GM19351 (cell line): ENCODE measurements at regions not wholly inside any gene's neighbourhood (a gene's known extent, or its start where the extent isn't known, plus 50 kb on each side); places are given as distances from the start of the nearest gene placed in this dataset.
"Not testable (repeated sequence)": the region's sequence is repeated elsewhere in the genome, so short reads cannot be mapped to it uniquely, and the experiment has no call there.

ENCODE experiments used
- ATAC-seq: cut with Tn5 transposase; IDR thresholded peaks from one replicate; pipeline ENCODE4 v1.9.1; 2021; ENCODE audit warnings: mild to moderate bottlenecking, moderate library complexity; ENCODE audit not compliant: unreplicated experiment

GRCh38 chr2:105506860-105507259 lies 108.0 kb upstream of the FHL2 start:
- not testable (repeated sequence) for ATAC-seq

- no peak for ATAC-seq
Measured at GRCh38 chr2:105504459-105504858, 105.6 kb upstream of the FHL2 start.

GRCh38 chr2:105502625-105503334 lies 103.9 kb upstream of the FHL2 start:
- no peak for ATAC-seq

- ATAC-seq, result no peak
Measured at GRCh38 chr2:105498281-105498846, 99.5 kb upstream of the FHL2 start.

DNA sequence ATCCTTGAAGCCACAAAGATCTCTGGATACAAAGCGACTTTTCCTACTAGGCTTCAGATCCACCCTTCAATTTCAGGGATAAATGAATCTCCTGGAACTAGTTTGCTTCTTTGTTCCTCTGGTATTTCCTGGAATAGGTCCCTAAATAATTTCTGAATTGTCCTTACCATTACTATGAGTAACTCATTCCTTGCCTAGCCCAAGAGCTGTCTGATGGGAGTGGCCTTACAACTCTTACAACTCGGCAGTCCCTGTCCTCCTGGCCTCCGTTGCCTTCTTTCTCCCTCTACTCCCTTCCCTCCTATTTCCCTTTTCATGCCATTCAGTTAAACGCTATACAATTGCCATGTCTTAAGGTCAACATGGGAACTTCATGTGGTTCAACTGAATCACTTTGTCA lies 98.2 kb upstream of the FHL2 start:
- ATAC-seq, result no peak

- ATAC-seq, result no peak
Measured at GRCh38 chr2:105496271-105496670, 97.4 kb upstream of the FHL2 start.

- no peak for ATAC-seq
Measured at GRCh38 chr2:105494683-105495425, 96.0 kb upstream of the FHL2 start.

DNA sequence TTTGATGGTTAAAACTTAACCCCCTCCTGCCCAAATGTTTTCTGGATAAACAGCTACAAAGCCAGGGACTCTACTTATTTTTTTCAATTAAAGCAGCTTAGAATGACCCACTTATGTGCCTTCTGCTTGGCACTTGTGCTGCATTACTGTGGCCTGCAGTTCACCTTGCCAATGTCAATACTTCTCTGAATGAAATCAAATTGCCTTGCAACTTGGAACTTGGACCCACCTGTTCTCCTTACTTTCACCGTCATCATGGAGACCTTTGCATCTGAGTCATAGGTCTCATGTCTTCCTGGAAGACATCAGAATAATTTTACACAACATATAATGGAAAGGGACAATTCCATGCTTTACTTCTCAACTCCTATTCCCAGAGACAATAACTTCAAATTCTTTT lies 92.1 kb upstream of the FHL2 start:
- no peak for ATAC-seq

DNA sequence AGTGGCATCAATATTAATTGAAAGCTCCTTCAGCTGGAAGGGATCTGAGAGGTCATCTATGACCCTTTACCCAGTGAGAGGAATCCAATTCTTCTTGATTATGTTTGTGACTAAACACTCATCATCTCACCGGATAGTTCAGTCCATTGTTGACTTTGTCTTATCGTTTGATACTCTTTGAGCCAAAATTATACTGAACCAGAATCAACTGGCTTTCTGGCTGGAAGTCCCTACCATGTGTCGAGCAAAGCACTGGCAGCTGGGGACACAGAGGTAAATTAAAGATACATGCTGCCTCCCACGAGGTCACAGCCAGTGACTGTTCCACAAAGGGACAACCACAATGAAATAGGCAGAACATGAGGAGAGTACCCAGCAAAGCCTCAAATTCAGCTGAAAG lies 91.4 kb upstream of the FHL2 start:
- no peak for ATAC-seq

DNA sequence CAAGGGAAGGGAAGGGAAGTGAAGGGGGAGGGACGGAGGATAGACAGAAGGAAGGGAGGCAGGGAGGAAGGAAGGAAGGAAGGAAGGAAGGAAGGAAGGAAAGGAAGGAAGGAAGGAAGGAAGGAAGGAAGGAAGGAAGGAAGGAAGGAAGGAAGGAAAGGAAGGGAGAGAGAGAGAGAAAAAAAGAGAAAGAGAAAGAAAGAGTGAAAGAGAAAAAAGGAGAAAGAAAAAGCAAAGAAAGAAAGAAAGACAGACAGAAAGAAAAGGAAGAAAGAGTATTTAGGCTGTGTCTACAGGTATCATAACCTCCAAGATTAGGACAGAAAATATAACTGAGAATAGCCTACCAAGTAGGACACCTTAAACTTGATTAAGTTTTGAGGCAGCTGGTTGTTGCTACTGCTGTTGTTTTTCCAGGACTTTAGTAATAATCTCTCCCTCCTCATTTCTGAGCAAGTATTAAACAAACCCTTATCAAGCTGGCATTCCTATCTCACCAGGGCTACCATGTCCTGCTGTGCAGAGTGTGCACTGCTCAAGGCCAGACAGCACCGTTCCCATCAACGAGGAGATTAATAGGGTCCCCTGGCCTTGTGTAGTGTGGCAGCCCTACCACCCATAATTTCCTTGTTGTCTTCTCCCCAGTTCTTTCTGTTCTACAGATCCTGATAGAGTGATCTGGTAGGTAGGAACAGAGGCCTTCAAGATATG lies 90.5 kb upstream of the FHL2 start:
- no peak for ATAC-seq

DNA sequence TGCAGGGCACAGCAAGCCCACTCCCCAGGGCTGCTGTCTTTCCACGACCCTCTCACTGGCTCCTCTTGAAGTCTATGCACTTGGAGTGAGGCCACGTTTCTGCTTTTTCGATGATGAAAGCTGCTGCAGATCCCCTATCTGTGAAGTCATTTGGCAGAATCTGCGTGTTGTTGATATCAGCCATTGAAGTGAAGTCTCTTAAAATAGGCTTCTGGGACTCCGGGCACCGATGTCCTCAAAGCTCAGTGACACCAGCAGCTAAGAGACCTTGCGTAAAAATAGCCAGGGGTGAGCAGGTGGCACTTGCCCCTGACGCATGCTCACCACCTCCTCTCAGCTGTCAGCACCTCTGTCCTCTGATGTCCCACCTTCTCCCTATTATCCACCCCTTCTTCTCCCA lies 89.4 kb upstream of the FHL2 start:
- no peak for ATAC-seq

GRCh38 chr2:105487142-105488069 lies 88.6 kb upstream of the FHL2 start:
- ATAC-seq, result no peak

GRCh38 chr2:105486762-105487141 lies 87.9 kb upstream of the FHL2 start:
- no peak for ATAC-seq

- no peak for ATAC-seq
Measured at GRCh38 chr2:105478670-105479069, 79.8 kb upstream of the FHL2 start.

DNA sequence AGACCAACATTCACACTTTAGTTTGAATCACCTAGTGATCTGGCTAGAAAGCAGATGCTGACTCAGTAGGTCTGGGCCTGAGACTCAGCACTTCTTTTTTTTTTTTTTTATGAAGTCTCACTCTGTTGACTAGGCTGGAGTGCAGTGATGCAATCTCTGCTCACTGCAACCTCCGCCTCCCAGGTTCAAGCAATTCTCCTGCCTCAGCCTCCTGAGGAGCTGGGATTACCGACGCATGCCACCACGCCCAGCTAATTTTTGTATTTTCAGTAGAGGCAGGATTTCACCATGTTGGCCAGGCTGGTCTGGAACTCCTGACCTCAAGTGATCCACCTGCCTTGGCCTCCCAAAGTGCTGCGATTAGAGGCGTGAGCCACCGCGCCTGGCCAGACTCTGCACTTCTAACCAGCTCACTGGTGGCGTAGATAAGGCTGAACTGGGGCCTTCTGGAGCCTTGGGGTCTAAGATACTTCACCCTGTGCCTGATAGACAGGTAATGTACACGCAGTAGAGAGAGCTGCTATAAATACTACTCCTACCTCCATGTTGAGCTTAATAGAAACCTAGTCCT lies 78.3 kb upstream of the FHL2 start:
- ATAC-seq, result not testable (repeated sequence)

GRCh38 chr2:105473011-105473410 lies 74.2 kb upstream of the FHL2 start:
- ATAC-seq, result no peak

DNA sequence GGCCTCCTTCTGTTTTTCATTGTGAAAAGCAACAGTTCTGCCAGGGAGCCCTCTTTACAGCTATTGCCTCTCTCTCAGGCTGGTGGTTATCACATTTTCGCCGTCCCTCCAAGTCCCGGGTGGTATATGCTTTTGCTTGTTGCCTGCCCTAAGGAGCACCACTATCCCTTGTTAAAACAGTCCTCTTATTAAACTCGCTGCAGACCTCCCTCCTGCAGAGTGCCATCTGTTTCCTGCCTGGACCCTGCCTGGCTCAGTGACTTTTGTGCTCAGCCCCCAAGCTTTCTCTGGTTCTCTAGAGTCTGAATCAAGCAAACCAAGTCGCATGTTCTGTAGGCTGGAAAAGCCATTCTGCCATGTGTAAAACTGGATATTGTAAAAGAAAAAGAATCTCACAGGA lies 72.1 kb upstream of the FHL2 start:
- ATAC-seq, result no peak

DNA sequence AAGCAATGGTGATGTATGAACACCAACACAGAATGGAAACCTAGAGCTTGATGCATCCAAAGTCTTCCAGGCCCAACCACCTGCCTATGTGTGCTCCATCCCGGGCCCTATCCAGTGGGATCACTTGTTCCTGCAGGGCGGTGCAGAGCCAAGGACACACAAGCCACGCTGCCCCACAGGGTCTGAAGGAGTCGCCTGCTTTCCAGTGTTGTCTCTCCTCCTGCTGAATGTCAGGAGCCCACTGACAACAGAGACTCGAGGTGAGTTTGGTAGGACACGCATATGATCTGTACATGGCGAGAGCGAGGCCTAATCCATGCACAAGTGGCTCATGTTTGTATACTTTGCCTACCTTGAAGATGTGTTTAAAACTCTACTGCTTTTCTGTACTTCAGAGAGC lies 70.9 kb upstream of the FHL2 start:
- no peak for ATAC-seq

GRCh38 chr2:105468582-105469042 lies 69.8 kb upstream of the FHL2 start:
- no peak for ATAC-seq

DNA sequence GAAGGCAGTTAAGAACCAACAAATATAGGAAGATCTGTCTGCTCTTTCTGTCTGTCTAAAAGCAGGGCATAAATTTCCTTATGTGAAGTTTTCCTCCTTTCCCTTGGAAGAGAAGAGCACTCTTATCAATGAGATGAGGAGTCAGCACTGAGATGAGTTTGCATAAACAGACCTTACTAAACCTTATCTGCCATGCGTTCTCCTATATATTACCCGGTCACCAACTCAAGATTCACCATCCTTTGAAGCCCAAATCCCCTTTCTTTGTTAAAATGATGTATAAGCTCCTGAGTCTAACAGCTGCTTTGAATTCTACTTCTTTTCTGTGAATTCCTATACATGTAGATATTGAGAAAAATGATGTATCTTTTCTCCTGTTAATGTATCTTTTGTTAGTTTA lies 65.5 kb upstream of the FHL2 start:
- ATAC-seq, result no peak
